Activated CD8-positive, alpha-beta memory T cell treated with anti-CD3 and anti-CD28 coated beads, Interleukin-2, amount 50 U/mL, for 48 hours (primary cell): ENCODE measurements at regions not wholly inside any gene's neighbourhood (a gene's known extent, or its start where the extent isn't known, plus 50 kb on each side); places are given as distances from the start of the nearest gene placed in this dataset.
"Not testable (repeated sequence)": the region's sequence is repeated elsewhere in the genome, so short reads cannot be mapped to it uniquely, and the experiment has no call there.

Experiments
- DNase-seq: peaks from one replicate; pipeline ENCODE4 v3.0.0-alpha.2; 2020

GRCh38 chr13:16201202-16201601 lies 2980.4 kb downstream of the TUBA3C start:
- not testable (repeated sequence) for DNase-seq

GRCh38 chr13:16160609-16161008 lies 3021.0 kb downstream of the TUBA3C start:
- not testable (repeated sequence) for DNase-seq

DNA sequence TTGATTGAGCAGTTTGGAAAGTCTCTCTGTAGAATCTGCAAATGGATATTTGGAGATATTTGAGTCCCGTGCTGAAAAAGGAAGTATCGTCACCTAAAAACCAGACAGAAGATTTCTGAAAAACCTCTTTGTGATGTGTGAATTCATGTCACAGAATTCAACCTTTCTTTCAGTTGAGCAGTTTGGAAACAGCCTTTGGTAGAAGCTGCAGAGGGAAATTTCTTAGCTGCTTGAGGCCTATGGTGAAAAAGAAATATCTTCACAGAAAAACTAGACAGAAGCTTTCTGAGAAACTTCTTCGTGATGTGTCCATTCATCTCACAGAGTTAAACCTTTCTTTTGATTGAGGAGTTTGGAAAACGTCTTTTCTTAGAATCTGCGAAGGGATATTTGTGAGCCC lies 3022.7 kb downstream of the TUBA3C start:
- DNase-seq, result not testable (repeated sequence)

DNA sequence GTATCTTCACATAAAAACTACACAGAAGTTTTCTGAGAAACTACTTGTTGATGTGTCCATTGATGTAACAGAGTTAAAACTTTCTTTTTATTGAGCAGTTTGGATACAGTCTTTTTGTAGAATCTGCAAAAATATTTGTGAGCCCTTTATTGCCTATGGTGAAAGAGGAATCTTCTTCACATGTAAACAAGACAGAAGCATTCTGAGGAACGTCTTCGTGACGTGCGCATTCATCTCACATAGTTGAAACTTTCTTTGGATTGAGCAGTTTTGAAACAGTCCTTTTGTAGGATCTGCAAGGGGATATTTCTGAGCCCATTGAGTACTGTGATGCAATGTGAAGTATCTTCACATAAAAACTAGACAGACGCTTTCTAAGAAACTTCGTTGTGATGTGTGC lies 3023.6 kb downstream of the TUBA3C start:
- peak; percentile 28 for DNase-seq

DNA sequence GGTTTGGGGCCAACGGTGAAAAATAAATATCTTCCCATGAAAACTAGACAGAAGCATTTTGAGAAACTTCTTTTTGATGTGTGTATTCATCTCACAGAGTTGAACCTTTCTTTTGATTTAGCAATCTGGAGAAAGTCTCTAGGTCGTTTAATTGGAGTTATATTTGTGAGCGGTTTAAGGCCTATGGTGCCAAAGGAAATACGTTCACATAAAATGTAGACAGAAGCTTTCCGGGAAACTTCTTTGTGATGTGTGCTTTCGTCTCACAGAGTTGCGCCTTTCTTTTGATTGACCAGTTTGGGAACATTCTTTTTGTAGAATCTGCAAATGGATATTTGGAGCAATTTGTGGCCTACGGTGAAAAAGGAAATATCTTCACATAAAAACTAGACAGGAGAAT lies 3028.8 kb downstream of the TUBA3C start:
- not testable (repeated sequence) for DNase-seq

GRCh38 chr13:16151296-16151695 lies 3030.3 kb downstream of the TUBA3C start:
- not testable (repeated sequence) for DNase-seq

DNA sequence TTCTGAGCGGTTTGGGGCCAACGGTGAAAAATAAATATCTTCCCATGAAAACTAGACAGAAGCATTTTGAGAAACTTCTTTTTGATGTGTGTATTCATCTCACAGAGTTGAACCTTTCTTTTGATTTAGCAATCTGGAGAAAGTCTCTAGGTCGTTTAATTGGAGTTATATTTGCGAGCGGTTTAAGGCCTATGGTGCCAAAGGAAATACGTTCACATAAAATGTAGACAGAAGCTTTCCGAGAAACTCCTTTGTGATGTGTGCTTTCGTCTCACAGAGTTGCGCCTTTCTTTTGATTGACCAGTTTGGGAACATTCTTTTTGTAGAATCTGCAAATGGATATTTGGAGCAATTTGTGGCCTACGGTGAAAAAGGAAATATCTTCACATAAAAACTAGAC lies 3032.2 kb downstream of the TUBA3C start:
- DNase-seq, result not testable (repeated sequence)

GRCh38 chr13:16145652-16146051 lies 3036.0 kb downstream of the TUBA3C start:
- DNase-seq, result not testable (repeated sequence)

GRCh38 chr13:16141361-16141760 lies 3040.3 kb downstream of the TUBA3C start:
- DNase-seq, result not testable (repeated sequence)

DNA sequence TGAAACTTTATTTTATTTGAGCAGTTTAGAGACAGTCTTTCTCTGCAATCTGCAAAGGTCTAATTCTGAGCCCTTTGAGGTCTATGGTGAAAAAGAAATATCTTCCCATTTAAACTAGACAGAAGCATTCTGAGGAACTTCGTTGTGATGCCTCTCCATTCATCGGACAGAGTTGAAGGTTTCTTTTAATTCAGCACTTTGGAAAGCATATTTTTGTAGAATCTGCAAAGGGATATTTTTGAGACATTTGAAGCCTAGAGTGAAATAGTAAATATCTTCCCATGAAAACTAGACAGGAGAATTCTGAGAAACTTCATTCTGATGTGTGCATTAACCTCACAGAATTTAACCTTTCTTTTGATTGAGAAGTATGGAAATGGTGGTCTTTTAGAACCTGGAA lies 3044.8 kb downstream of the TUBA3C start:
- DNase-seq, result not testable (repeated sequence)

DNA sequence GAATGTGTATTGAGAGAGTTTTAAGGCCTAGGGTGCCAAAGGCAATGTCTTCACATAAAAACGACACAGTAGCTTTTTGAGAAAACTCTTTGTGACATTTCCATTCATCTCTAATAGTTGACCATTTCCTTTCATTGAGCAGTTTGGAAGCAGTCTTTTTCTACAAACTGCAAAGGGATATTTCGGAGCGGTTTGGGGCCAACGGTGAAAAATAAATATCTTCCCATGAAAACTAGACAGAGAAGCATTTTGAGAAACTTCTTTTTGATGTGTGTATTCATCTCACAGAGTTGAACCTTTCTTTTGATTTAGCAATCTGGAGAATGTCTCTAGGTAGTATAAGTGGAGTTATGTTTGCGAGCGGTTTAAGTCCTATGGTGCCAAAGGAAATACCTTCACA lies 3052.9 kb downstream of the TUBA3C start:
- not testable (repeated sequence) for DNase-seq

- not testable (repeated sequence) for DNase-seq
These were observed 3068.2 kb downstream of the TUBA3C start for GRCh38 chr13:16113391-16113790.
